ENCODE measurements at regions not wholly inside any gene's neighbourhood (a gene's known extent, or its start where the extent isn't known, plus 50 kb on each side); places are given as distances from the start of the nearest gene placed in this dataset.
"Not testable (repeated sequence)": the region's sequence is repeated elsewhere in the genome, so short reads cannot be mapped to it uniquely, and the experiment has no call there.

GRCh38 chr6:71642793-71643192 lies 243.6 kb upstream of the RIMS1 start:
- DNase-seq = no peak

DNA sequence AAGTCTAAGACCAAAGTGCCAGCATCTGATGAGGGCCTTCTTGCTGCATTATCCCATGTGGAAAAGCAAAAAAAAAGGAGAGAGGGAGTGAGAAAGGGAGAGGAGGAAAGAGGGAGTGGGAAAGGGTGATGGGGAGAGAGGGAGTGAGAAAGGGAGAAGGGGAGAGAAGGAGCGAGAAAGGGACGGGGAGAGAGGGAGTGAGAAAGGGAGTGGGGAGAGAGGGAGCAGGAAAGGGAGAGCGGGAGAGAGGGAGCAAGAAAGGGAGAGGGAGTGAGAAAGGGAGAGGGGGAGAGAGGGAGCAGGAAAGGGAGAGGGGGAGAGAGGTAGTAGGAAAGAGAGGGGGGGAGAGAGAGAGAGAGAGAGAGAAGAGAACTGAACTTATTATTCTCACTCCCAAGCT lies 241.1 kb upstream of the RIMS1 start:
- DNase-seq = no peak

GRCh38 chr6:71649915-71650314 lies 236.4 kb upstream of the RIMS1 start:
- no peak for DNase-seq

DNA sequence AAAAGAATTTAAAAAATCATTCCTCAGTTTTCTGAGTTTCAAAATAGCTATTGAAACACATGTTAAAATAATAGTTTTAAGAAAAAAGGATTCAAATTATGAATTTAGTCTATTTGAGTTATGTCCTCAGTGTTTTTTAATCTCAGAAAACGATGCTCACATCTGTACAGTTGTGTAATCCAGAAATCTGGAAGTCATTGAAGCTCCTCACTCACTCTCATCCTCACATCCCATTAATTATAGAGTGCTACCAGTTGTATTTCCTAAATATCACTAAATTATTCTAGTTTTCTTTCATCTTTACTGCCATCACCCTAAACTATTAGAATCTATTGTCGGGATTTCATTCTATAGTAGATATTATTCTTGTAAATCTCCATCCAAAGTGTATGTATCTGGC lies 234.7 kb upstream of the RIMS1 start:
- no peak for DNase-seq

DNA sequence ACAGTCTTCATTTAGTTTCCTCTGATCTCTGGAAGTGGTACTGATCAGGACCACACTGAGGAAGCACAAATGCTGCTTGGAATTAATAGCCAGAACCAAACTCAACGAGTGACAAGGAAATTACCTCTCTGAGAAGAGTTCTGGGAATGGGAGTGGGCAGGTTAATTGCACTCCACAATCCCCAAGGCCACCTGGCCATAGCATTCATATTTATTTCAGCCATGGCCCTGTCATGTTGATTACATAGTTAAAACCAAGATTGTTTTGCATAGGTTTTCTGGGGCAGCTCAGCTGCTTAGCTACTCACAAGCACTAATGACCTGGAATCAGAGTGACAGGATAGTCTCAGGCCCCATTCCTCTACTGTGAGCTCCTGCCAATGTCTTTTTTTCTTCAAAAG lies 230.2 kb upstream of the RIMS1 start:
- no peak for DNase-seq

DNA sequence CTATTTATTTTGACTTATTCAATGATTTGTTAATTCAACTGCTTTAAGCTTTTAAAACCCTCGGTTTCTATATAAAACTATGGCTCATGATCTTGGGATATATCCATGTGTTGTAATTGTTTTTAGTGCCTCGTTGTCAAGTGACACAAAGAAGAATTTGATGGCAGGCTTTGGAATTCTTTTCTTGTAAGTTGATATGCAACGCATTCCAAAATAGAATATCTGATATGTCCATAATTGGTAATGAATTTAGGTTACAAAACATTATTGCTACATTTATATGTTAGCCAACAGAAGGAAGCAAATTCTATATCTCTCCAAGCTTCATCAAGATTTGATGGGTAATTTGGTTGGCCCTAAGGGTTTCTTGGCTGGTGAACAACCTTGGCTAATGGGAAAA lies 220.4 kb upstream of the RIMS1 start:
- DNase-seq = no peak

GRCh38 chr6:71672876-71673275 lies 213.5 kb upstream of the RIMS1 start:
- DNase-seq = no peak

GRCh38 chr6:71675386-71675785 lies 211.0 kb upstream of the RIMS1 start:
- no peak for DNase-seq

DNA sequence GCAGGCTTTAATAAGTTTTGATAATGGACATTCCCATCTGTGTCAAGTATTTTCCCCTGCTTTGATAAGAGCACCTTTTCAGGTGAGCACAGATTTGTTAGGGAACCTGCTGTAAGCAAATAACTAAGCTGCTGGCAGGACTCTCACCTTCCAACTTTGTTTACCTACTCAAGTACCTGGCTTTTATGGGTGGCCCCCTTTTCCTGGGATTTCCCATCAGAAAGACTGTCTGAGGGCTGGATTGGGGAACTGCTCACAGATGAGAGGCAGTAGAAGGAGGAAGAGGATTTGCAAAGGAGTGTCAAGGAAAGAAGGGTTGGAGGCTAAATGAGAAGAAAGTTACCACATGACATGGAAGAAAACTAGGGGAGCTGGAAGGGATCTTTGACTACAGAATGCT lies 210.1 kb upstream of the RIMS1 start:
- no peak for DNase-seq

DNA sequence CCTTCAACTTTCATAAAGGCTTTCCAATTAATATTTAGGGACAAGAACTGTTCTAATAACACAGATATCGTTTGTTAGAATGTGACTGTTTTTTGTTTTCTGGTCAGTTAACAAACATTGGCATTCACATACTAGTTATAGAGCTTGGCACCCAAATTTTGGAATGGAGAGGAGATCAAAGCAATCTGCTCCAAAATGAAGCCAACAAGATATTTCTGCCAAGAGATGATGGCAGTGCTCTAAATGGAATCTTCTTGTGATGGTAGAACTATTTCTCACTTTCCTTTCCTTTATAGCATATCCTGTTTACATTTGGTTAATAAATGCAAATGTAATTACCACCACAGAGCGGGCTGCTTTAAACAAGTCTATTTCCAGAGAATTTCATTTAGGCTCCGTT lies 208.3 kb upstream of the RIMS1 start:
- DNase-seq = no peak

- DNase-seq = no peak
Observed at GRCh38 chr6:71681234-71681867, 205.0 kb upstream of the RIMS1 start.

DNA sequence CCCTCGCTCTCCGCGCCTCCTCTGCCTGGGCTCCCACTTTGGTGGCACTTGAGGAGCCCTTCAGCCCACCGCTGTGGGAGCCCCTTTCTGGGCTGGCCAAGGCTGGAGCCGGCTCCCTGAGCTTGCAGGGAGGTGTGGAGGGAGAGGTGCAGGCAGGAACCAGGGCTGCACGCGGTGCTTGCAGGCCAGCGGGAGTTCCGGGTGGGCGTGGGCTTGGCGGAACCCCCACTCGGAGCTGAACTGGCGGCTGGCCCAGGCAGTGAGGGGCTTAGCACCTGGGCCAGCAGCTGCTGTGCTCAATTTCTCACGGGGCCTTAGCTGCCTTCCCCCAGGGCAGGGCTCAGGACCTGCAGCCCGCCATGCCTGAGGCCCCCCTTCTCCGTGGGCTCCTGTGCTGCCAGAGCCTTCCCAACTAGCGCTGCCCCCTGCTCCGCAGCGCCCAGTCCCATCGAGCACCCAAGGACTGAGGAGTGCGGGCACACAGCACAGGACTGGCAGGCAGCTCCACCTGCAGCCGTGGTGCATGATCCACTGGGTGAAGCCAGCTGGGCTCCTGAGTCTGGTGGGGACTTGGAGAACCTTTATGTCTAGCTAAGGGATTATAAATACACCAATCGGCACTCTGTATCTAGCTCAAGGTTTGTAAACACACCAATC lies 200.2 kb upstream of the RIMS1 start:
- DNase-seq = not testable (repeated sequence)

- no peak for DNase-seq
Observed at GRCh38 chr6:71698702-71699101, 187.6 kb upstream of the RIMS1 start.

DNA sequence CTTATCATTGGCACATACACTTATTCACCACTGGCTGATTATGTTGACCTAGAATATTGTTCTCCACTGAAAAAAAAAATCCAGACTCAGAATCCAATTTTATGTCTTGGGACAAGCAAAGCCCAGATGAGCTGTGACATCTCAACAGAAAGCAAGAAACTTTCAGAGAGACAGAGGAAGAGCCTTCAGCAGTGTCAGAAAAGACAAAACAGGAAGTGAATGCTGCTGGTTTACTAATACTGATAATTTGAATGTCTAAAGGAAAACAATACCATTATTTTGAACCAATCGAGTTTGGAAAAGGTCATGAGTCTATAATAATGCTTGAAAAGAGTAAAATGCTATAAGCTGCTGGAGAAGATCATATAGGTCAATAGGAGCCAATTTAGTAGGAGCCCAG lies 179.8 kb upstream of the RIMS1 start:
- no peak for DNase-seq

DNA sequence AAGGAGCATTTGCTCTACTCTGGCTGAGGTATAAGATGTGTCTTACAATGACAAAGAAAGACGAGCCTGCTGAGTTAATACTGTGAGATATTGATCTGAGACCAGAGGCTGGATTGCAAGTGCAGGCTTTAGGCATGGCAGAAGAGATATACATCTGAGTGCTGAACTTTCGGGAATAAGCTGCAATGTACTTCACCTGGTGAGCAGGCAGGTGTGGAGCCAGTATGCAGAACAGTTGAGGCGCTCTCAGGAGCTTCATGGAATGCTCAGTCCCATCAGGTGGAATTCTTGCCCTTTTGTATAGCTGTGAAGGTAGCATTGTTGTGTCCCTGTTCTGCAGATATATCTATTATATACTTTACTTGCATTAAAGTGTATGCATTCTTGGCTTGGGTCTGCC lies 179.3 kb upstream of the RIMS1 start:
- DNase-seq = no peak

DNA sequence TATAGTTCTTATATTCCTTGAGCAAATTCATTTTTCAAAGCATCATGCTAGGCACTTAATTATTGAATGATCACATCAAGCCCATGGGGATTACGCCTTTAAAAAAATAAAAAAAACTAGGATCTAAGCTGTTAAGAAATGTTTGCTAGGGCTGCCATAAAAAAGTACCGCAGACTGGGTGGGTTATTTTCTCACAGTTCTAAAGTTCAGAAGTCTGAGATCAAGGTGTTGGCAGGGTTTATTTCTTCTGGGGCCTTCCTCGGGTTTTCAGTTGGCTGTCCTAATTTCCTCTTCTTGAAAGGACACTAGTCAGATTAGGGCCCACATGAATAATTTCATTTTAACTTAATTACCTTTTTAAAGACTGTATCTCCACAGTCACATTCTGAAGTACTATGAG lies 165.6 kb upstream of the RIMS1 start:
- DNase-seq = no peak

- no peak for DNase-seq
Observed at GRCh38 chr6:71721642-71722041, 164.7 kb upstream of the RIMS1 start.

DNA sequence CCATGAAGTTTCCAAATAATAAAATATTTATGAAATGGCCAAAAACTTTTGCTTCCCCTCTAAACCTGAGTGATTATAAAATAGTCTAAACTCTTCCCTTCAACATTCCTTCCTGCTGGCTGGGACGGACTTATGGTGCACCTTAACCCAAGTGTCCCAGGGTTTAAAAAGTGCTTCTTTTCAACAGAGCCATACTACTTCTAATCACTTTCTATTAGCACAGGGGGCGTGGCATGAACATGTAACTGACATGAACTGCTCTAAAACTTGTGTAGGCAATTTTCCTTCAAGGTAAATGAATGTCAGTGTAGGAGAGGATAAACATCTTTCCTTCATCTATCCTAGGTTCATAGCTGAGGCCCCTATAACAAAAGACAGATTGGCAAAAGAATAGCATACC lies 163.6 kb upstream of the RIMS1 start:
- DNase-seq = no peak

- no peak for DNase-seq
Observed at GRCh38 chr6:71724456-71725125, 161.8 kb upstream of the RIMS1 start.

- DNase-seq = no peak
Observed at GRCh38 chr6:71725126-71725470, 161.3 kb upstream of the RIMS1 start.

GRCh38 chr6:71726121-71726520 lies 160.2 kb upstream of the RIMS1 start:
- DNase-seq = no peak

DNA sequence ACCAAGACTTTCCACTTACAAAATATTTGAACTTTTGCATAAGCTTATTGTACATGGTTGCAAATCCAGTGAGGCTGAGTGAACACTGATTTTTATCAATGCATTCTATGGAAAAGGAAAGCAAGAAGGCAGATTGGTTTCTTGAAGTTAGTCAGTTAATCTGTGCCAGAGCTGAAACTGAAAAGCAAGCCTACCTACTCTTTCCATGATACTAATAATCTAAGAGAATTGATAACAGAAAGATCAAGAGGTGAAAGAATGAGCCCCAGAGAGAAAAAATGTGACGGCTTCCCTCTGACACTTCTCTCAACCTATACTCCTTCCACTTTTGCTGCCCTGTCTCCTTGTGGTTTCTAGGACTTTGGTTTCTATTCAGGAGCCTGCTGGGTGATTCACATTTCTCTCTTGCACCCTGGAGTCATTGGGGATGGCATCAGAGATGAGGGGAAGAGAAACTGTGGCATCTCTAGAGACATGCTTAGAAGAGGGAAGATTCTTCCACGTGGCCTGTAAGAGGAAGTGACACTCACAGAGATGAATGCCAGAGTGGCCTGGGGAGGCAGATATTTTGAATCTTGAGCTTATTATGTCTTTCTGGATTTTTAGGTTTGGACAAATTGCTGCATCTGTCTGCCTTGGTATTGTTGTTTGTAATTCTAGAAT lies 158.6 kb upstream of the RIMS1 start:
- no peak for DNase-seq

GRCh38 chr6:71730284-71730683 lies 156.1 kb upstream of the RIMS1 start:
- DNase-seq = no peak
